ENCODE measurements at regions not wholly inside any gene's neighbourhood (a gene's known extent, or its start where the extent isn't known, plus 50 kb on each side); places are given as distances from the start of the nearest gene placed in this dataset.

DNA sequence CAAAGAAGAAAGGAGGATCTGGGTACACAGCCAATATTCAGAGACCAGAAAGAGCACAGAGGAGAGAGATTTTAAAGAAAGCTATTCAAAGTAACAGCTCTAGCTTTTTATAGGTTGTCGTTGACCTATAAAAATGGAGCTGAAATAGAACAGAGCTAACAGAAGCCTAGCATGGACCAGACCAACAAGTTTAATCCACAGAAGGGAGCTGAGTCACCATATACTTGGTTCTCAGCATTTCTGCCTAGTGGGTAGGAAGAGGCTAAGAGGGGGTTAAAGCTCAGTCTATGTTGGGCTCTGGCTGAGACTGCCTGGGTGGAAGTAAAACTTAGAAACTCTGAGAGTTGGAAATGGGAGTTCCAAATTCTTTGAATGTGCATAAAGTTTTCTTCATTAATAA, 678.0 kb upstream of the CDH2 start:
- DNase-seq (ENCODE audit: low spot score): no peak

GRCh38 chr18:28846958-28847357, 670.0 kb upstream of the CDH2 start:
- DNase-seq (ENCODE audit: low spot score): no peak

DNA sequence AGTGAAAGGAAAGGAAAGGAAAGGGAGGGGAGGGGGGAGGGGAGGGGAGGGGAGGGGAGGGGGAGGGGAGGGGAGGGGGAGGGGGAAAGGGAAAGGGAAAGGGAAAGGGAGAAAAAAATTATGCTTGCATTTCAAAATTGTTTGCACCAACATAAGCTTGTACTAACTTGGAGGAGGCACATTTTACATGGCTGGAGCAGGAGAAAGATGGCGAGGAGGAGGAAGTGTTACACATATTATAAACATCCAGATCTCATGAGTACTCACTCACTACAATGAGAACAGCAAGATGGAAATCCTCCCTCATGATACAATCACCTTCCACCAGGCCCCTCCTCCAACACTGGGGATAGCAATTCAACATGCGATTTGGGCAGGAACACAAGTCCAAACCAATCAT, 660.2 kb upstream of the CDH2 start:
- no peak for DNase-seq (ENCODE audit: low spot score)

DNA sequence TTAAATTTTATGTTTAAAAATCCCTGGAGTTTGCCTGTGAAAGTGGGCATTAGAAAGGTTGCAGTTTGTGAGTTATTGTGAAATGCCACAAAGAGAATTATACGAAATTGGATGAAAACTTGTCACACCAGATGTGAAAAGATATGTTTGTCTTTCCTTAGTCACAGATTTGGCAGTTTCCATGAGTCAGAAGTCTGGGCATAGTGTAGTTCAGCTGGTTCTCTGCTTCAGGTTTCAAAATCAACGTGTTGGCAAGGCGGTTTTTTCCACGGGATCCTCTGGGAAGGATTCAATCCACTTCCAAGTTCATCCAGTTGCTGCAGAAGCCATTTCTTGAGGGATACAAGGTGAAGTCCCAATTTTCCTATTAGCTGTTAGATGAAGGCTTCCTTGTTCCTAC, 658.0 kb upstream of the CDH2 start:
- peak; percentile 5 for DNase-seq (ENCODE audit: low spot score)

- no peak for DNase-seq (ENCODE audit: low spot score)
Observed at GRCh38 chr18:28831908-28832307, 655.0 kb upstream of the CDH2 start.

DNA sequence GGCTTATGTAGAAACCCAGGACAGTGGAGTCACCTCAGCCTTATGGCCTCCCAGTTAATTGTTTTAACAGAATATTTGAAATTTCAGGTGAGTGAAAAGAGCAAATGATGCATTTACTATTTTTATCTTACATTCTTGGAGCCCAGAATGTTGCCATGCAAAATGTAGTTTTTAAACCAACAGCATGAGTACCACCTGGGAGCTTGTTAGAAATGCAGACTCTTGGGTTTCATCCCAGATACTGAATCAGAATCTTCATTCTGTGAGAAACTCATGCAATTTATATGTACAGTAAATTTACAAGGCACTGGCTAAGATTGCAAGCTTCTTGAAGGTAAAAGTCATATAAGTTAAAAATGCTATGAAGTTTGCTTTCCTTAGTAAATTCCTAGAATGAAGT, 654.5 kb upstream of the CDH2 start:
- no peak for DNase-seq (ENCODE audit: low spot score)

DNA sequence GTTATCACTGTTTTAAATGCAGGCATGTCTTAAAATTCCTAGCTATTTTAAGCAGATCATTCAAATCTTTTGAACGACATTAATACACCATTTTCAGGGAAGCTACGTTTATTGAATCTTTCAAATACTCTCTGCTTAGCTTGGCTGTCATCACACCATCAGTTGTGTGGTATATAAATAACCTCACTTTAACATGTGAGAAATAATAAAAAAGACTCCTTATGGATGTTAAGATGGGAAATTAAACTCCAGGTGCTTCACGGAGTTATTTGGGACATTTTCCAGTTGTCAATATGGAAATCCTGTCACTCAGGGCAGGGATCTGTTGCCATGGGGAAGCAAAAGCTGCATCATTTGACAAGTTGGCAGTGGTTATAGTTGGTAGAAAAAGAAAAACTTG, 649.2 kb upstream of the CDH2 start:
- DNase-seq (ENCODE audit: low spot score): no peak

DNA sequence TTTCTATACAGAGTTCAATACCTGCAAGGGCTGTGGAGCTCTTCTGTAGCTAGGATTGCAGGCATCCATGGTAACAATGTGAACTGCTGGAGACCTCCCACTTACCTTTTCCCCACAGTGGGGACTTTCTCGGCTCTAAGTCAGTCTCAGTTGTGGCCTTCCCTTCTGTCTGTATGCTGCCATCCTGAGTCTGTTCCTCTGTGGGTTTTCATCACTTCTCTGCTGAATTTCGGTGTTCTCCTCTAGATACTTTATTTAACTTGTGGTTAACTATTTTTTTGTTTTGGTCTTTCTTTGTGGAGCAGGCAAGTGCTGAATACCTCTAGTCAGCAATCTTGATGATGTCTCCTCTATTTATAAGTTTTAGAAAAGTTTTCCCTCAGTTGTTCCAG, 647.2 kb upstream of the CDH2 start:
- no peak for DNase-seq (ENCODE audit: low spot score)

DNA sequence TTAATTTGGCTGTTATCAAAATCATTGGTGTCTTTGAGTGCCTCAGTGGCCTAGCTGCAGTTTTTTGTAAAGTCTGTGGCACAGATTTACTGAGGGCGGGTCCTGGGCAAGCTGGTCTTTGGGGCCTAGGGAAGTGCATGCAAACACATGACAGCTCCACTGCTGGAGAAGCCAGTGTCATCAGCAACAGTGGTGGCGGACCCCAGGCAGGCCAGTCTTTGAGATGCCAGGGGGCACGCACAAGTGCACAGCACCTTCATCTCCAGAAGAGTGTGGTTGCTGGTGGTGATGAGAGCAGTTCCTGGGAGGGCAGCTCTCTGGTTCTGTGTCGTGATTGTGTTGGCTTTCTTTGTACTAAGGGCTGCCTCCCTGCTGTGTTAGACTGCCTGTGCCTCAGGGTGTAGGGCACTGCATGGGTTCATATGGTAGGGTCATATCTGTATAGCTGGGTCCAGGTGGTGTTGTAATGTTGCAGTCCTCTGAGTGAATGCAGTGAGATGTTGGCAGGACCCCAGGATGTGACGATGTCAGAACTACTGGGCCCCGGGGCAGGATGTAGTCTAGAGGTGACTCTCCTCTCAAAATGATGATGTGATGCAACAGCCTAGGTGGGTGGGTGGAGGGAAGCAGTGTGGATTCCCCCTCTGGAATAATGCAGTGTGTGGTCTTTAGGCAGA, 646.7 kb upstream of the CDH2 start:
- DNase-seq (ENCODE audit: low spot score): no peak

DNA sequence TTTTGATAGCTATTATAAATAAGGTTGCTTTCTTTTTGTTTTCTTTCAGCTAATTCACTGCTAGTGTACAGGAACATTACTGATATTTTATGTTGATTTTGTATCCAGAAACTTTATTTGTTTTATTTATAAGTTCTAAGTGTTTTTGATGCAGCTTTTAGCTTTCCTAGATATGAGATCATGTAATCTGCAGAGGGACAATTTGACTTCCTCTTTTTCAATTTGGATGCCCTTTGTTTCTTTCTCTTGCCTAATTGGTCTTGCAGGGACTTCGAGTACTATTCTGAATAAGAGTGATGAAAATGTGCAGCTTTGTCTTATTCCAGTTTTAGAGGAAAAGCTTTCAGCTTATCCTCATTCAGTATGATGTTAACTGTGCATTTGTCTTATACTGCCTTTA, 643.4 kb upstream of the CDH2 start:
- DNase-seq (ENCODE audit: low spot score): no peak

DNA sequence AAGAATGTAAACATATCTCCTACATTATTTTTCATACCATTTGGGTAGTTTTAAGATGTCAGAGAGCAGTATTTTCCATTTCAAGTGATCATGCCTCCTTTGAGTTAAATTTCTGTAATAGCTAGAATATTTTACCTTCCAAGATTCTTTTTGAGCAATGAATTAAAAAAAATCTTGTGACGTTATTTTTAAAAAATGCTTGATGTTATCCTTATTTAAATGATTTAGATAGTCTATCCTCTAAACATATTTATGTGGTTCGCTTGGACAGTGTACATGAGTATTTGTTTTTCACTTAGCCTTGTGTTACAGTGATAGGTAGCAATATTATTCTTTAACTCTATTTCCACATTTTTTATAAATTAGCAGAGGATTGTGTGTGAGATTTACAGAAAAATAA, 639.2 kb upstream of the CDH2 start:
- DNase-seq (ENCODE audit: low spot score): no peak

- DNase-seq (ENCODE audit: low spot score): no peak
Observed at GRCh38 chr18:28814365-28814764, 637.4 kb upstream of the CDH2 start.

- no peak for DNase-seq (ENCODE audit: low spot score)
Observed at GRCh38 chr18:28808373-28808772, 631.4 kb upstream of the CDH2 start.

DNA sequence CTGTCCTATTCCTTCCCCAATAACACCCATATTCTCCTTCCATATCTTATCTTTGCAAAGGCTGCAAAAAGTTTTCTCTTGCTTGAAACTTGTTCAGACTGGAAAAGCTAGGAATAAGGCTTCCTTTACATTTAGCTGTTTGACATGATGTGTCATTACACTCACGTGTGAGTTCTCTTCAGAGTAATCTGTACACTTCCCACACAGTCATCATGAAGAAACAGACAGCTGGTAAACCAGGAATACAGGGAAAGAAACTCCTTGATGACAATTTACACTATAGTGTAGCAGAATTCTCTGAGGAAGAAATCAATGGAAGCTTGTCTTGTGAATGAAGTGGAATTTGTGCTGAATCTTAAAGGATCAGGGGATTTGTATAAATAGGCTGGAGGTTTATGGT, 628.6 kb upstream of the CDH2 start:
- DNase-seq (ENCODE audit: low spot score): no peak

GRCh38 chr18:28804512-28805202, 627.7 kb upstream of the CDH2 start:
- no peak for DNase-seq (ENCODE audit: low spot score)

DNA sequence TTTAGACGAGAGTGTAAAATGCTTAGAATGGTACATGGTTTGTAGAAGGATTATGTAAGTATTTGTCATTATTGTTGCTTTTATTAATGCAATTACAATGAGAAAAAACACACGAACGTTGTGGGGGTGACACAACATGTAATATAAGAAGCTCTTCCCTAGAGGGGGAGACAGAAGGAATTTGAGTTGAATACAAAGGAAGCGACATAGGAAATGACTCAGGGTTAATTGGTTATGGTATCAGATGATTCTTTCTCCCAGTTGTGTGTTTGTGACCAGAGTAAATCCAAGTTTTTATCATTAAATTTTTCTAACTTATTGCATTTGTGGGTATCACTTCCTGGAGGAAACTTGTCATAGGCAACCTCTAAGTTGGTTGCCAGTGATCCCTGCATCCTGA, 625.6 kb upstream of the CDH2 start:
- DNase-seq (ENCODE audit: low spot score): peak; percentile 16

DNA sequence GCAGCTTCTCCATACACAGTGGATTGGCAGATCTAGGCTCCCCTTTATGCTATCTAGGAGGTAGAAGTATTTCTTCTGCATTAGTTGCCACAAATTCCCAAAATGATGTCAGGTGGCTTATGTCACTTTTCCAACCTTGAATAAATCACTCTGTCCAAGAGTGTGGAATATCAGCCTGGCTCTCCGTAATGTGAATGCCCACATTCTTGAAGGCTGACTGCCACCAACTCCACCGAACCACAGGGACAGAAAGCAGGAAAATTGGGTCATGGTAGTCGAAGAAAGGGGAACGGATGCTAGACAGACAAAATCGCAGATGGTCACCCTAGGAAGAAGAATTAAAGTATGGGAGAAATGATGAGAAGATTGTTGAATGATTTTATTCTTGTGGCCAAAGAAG, 624.9 kb upstream of the CDH2 start:
- DNase-seq (ENCODE audit: low spot score): peak; percentile 4

DNA sequence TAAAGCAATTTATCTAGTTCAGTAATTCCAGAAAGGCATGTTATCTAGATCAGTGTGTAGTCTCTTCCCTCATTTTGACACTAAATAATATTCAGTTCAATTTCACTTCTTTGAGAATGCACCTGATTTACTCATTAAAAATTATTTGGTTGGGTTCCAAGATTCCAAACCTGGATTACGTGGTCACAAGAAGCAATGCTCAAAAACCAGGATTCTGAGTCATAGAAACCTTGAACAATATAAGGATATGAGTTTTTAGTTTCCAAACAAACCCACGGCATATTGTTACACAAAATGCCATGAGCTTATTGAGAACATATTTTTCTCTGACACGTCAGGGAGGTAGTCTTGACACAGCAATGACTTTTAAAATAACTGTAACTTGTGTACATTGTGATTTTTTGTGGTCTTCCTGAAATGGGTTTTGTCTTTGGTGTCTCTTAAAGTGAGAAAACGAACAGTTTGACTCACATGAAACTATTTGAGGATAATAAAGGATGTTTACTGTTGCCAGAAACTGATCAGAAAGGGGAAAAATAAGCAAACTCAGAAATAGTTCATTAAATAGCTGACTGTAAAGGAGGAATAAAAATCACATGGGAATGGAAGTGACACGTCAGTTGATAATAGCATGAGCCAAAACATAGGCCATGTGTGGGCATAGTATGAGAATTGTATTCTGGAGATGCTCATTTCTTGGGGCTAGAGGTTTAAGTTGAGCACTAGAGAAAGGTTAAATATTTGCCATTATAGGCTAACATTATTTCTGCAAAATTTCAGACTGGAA, 617.7 kb upstream of the CDH2 start:
- peak; percentile 55 for DNase-seq (ENCODE audit: low spot score)

DNA sequence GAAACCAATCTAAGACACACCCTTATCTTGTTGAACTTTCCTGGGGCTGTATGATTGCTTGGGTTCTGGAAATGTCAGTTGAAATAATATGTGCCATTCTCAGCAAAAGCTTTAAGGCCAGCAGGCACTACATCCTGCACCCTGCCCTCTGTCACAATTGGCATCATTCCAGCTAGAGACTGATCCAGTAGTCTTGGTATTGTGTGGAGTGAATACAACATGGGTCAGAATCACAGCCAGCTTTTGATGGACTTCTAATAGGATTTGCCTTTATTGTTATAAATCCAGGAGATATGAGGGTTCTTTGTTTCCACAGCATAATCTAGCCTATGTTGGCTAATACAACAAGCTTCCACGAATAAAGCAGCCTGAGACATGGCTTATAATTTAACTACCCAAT, 617.0 kb upstream of the CDH2 start:
- DNase-seq (ENCODE audit: low spot score): peak; percentile 4

GRCh38 chr18:28792404-28793086, 615.6 kb upstream of the CDH2 start:
- DNase-seq (ENCODE audit: low spot score): peak; percentile 8

DNA sequence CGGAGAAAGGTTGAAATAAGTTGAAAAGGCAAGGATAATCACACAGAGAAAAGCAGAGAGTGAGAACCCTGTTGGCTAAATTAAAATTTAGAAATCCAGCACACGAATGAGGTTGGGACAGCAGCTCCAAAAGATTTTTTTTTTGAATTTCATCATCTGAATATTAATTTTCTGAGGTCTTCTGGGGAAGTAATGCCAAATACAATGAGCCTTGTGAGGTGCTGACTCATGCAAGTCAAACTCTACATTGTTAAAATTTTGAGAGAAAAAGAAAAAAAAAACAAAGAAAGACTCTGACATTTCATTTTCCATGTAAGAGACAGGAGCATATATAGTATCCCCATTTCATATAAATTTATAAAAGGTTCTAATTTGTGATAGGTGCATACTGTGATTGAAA, 614.2 kb upstream of the CDH2 start:
- no peak for DNase-seq (ENCODE audit: low spot score)

GRCh38 chr18:28789502-28789901, 612.6 kb upstream of the CDH2 start:
- DNase-seq (ENCODE audit: low spot score): no peak

DNA sequence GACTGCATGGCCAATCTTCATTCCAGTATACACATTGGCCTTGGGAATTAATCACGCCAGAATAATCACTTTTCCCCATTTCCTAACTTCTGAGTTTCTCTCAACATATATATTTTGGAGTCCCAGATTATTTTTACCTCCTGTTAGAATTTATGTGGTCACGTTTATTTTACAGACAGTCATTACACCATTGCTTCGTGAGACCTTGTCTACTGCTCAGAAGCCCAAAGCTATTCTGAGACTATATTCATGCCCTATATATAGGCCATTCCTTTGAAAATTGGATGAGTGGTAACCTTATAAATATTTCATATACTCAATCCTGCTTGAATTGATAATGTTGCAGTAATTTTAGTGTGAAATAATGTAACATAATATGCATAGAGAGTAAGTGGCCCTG, 610.0 kb upstream of the CDH2 start:
- DNase-seq (ENCODE audit: low spot score): no peak

All from kidney tubule cell (primary cell).